ENCODE measurements at regions not wholly inside any gene's neighbourhood (a gene's known extent, or its start where the extent isn't known, plus 50 kb on each side); places are given as distances from the start of the nearest gene placed in this dataset.
A peak's percentile ranks its signal among the peaks of the same experiment; 100 is the strongest.

- Histone ChIP-seq H3K4me1 (no peaks in the 10 kb centered on the region), H3K4me3 (no peak overlapping the region), H3K27ac (no peak overlapping the region), H3K36me3 (no peaks in the 10 kb centered on the region), H3K27me3 (ENCODE audit: low read depth) (no peaks in the 10 kb centered on the region), H3K9me3 (no peaks in the 10 kb centered on the region)
- DNase-seq (no peak), ATAC-seq (no peak)
- intact Hi-C loops (cut with DNase I), result no loop called here
- TF ChIP-seq CTCF (IDR thresholded peaks at IDR 0.05), result no peak
Measured at GRCh38 chr7:13236026-13236425, 548.6 kb downstream of the ARL4A start.

- no peaks in the 10 kb centered on the region for H3K9me3 ChIP-seq
- no peak for TF ChIP-seq CTCF (IDR thresholded peaks at IDR 0.05)
- H3K27ac ChIP-seq, result no peak overlapping the region
- no peak overlapping the region for H3K4me3 ChIP-seq
- H3K27me3 ChIP-seq (ENCODE audit: low read depth), result no peaks in the 10 kb centered on the region
- H3K4me1 ChIP-seq, result no peaks in the 10 kb centered on the region
- peak in 1 of 2 donors; percentile 19 for ATAC-seq
- no peaks in the 10 kb centered on the region for H3K36me3 ChIP-seq
- no peak for DNase-seq
- intact Hi-C loops (cut with DNase I), result no loop called here
Measured at GRCh38 chr7:13240349-13240748, 552.9 kb downstream of the ARL4A start.

- Histone ChIP-seq H3K4me3 (no peak overlapping the region), H3K27ac (no peak overlapping the region), H3K27me3 (ENCODE audit: low read depth) (no peaks in the 10 kb centered on the region), H3K4me1 (no peaks in the 10 kb centered on the region), H3K36me3 (no peaks in the 10 kb centered on the region), H3K9me3 (no peaks in the 10 kb centered on the region)
- no peak for TF ChIP-seq CTCF (IDR thresholded peaks at IDR 0.05)
- intact Hi-C loops (cut with DNase I), result no loop called here
- ATAC-seq (no peak), DNase-seq (no peak)
Measured at GRCh38 chr7:13241416-13241815, 554.0 kb downstream of the ARL4A start.

GRCh38 chr7:13257661-13258060 is 570.2 kb downstream of the ARL4A start:
- intact Hi-C loops (cut with DNase I), result no loop called here
- H3K9me3 ChIP-seq, result no peaks in the 10 kb centered on the region

GRCh38 chr7:13258386-13258785 is 571.0 kb downstream of the ARL4A start:
- H3K36me3 ChIP-seq, result no peaks in the 10 kb centered on the region
- DNase-seq (no peak), ATAC-seq (no peak)
- no peaks in the 10 kb centered on the region for H3K27me3 ChIP-seq (ENCODE audit: low read depth)
- H3K4me3 ChIP-seq, result no peak overlapping the region
- no peaks in the 10 kb centered on the region for H3K9me3 ChIP-seq
- TF ChIP-seq CTCF (IDR thresholded peaks at IDR 0.05), result no peak
- H3K27ac ChIP-seq, result no peak overlapping the region
- intact Hi-C loops (cut with DNase I), result no loop called here
- no peaks in the 10 kb centered on the region for H3K4me1 ChIP-seq

More at GRCh38 chr7:13257661-13258060, 570.2 kb downstream of the ARL4A start:
- DNase-seq (no peak), ATAC-seq (no peak)
- no peaks in the 10 kb centered on the region for H3K27me3 ChIP-seq (ENCODE audit: low read depth)
- H3K36me3 ChIP-seq, result no peaks in the 10 kb centered on the region
- no peak overlapping the region for H3K4me3 ChIP-seq
- no peaks in the 10 kb centered on the region for H3K4me1 ChIP-seq
- H3K27ac ChIP-seq, result no peak overlapping the region
- TF ChIP-seq CTCF (IDR thresholded peaks at IDR 0.05), result no peak

- no peak for TF ChIP-seq CTCF (IDR thresholded peaks at IDR 0.05)
- no peaks in the 10 kb centered on the region for H3K4me1 ChIP-seq
- H3K27ac ChIP-seq, result no peak overlapping the region
- intact Hi-C loops (cut with DNase I), result loop anchor here (10.0 kb wide), 3 partner anchors 575 to 735 kb away; partner anchors contain the start of gene ARL4A
- DNase-seq, result no peak
- H3K4me3 ChIP-seq, result no peak overlapping the region
- ATAC-seq, result no peak
- H3K36me3 ChIP-seq, result no peaks in the 10 kb centered on the region
- no peaks in the 10 kb centered on the region for H3K27me3 ChIP-seq (ENCODE audit: low read depth)
- H3K9me3 ChIP-seq, result no peaks in the 10 kb centered on the region
Measured at GRCh38 chr7:13259930-13260329, 572.5 kb downstream of the ARL4A start.

Measured in lower lobe of right lung (tissue), 2 donors.